ENCODE measurements at regions not wholly inside any gene's neighbourhood (a gene's known extent, or its start where the extent isn't known, plus 50 kb on each side); places are given as distances from the start of the nearest gene placed in this dataset.

GRCh38 chr18:46294318-46294717 lies 190.1 kb downstream of the HAUS1 start:
- no peak for TF ChIP-seq CTCF (IDR thresholded peaks at IDR 0.05)
- TF ChIP-seq POLR2A (IDR thresholded peaks at IDR 0.05): no peak

All from vagina (tissue), 2 donors.